ENCODE measurements at regions not wholly inside any gene's neighbourhood (a gene's known extent, or its start where the extent isn't known, plus 50 kb on each side); places are given as distances from the start of the nearest gene placed in this dataset.

- intact Hi-C loops (cut with DNase I; ENCODE audit: low total_unique reads) = no loop called here
- TF ChIP-seq POLR2A (IDR thresholded peaks at IDR 0.05) (no peak), CTCF (IDR thresholded peaks at IDR 0.05) (no peak)
- DNase-seq (ENCODE audit: low spot score in 2 of 2) = no peak
- 91 to 98% methylated on average over 3 of the region's 3 CpGs for WGBS, 2 donors
- H3K4me3 ChIP-seq (ENCODE audit: low read depth, poor library complexity, severe bottlenecking) = no peak overlapping the region
Observed at GRCh38 chr13:105327581-105328126, 1207.8 kb downstream of the EFNB2 start.

GRCh38 chr13:105319875-105320274, 1215.6 kb downstream of the EFNB2 start:
- 82 to 89% methylated on average over 6 of the region's 6 CpGs for WGBS, 2 donors
- DNase-seq (ENCODE audit: low spot score in 2 of 2) = no peak
- intact Hi-C loops (cut with DNase I; ENCODE audit: low total_unique reads) = no loop called here

GRCh38 chr13:105316731-105317130, 1218.7 kb downstream of the EFNB2 start:
- no peak overlapping the region for H3K4me3 ChIP-seq (ENCODE audit: low read depth, poor library complexity, severe bottlenecking)
- WGBS, 2 donors = 84 to 88% methylated on average over 4 of the region's 4 CpGs
- intact Hi-C loops (cut with DNase I; ENCODE audit: low total_unique reads) = no loop called here
- TF ChIP-seq POLR2A (IDR thresholded peaks at IDR 0.05) (no peak), CTCF (IDR thresholded peaks at IDR 0.05) (no peak)
- DNase-seq (ENCODE audit: low spot score in 2 of 2) = no peak

More at GRCh38 chr13:105319875-105320274, 1215.6 kb downstream of the EFNB2 start:
- TF ChIP-seq CTCF (IDR thresholded peaks at IDR 0.05) (no peak), POLR2A (IDR thresholded peaks at IDR 0.05) (no peak)
- no peak overlapping the region for H3K4me3 ChIP-seq (ENCODE audit: low read depth, poor library complexity, severe bottlenecking)

- 79 to 81% methylated on average over 2 of the region's 2 CpGs for WGBS, 2 donors
- no peak overlapping the region for H3K4me3 ChIP-seq (ENCODE audit: low read depth, poor library complexity, severe bottlenecking)
- intact Hi-C loops (cut with DNase I; ENCODE audit: low total_unique reads) = no loop called here
- TF ChIP-seq POLR2A (IDR thresholded peaks at IDR 0.05) (no peak), CTCF (IDR thresholded peaks at IDR 0.05) (no peak)
- no peak for DNase-seq (ENCODE audit: low spot score in 2 of 2)
Observed at GRCh38 chr13:105312906-105313305, 1222.6 kb downstream of the EFNB2 start.

GRCh38 chr13:105311094-105311493, 1224.4 kb downstream of the EFNB2 start:
- no peak overlapping the region for H3K4me3 ChIP-seq (ENCODE audit: low read depth, poor library complexity, severe bottlenecking)
- DNase-seq (ENCODE audit: low spot score in 2 of 2) = no peak
- intact Hi-C loops (cut with DNase I; ENCODE audit: low total_unique reads) = no loop called here
- WGBS, 2 donors = 91 to 92% methylated on average over 4 of the region's 4 CpGs
- TF ChIP-seq POLR2A (IDR thresholded peaks at IDR 0.05) (no peak), CTCF (IDR thresholded peaks at IDR 0.05) (no peak)

GRCh38 chr13:105307776-105308175, 1227.7 kb downstream of the EFNB2 start:
- no peak for TF ChIP-seq POLR2A (IDR thresholded peaks at IDR 0.05)
- TF ChIP-seq CTCF (IDR thresholded peaks at IDR 0.05) = no peak
- intact Hi-C loops (cut with DNase I; ENCODE audit: low total_unique reads) = no loop called here
- DNase-seq (ENCODE audit: low spot score in 2 of 2) = no peak
- no peak overlapping the region for H3K4me3 ChIP-seq (ENCODE audit: low read depth, poor library complexity, severe bottlenecking)
- 86 to 94% methylated on average over 3 of the region's 3 CpGs for WGBS, 2 donors

All from lower leg skin (tissue), 4 donors.